PC-3 (cell line): ENCODE measurements at regions not wholly inside any gene's neighbourhood (a gene's known extent, or its start where the extent isn't known, plus 50 kb on each side); places are given as distances from the start of the nearest gene placed in this dataset.

Experiments used
- ATAC-seq: fragments of 200-7000 bp; cut with Tn5 transposase; 2 replicates; pipeline ENCODE4 v1.9.1; 2020; ENCODE audit warnings: mild to moderate bottlenecking, moderate library complexity
- BruUV-seq: library from RNA; stranded (reverse); fragments of 400-500 nt; replicated peaks from 2 replicates; lab custom pipeline; 2021; lab: Mats Ljungman, UMichigan
- CTCF ChIA-PET: fragments of 300-600 bp; sonication (Branson Sonifier 250); formaldehyde crosslinking; loops from one replicate; lab custom pipeline; 2022; ENCODE audit warnings: antibody characterized with exemption; lab: Charles Lee
- POLR2A ChIA-PET: fragments of 300-600 bp; sonication (Branson Sonifier 250); formaldehyde crosslinking; loops from one replicate; lab custom pipeline; 2022; ENCODE audit warnings: antibody characterized with exemption; ENCODE audit not compliant: unreplicated experiment; lab: Charles Lee
- DNase-seq: peaks from one replicate; pipeline ENCODE4 v3.0.0-alpha.2; 2015
- H2AFZ ChIP-seq: fragments of 300-600 bp; sonication (generic); 2 replicates; pipeline ENCODE4 v1.6.0; 2016; ENCODE audit warnings: antibody characterized with exemption, low read length
- H3F3A ChIP-seq: fragments of 300-600 bp; sonication (generic); one replicate; pipeline ENCODE4 v1.6.0; 2017; ENCODE audit warnings: antibody characterized with exemption, low read length, control low read depth, mild to moderate bottlenecking; ENCODE audit not compliant: unreplicated experiment
- H3K27ac ChIP-seq: fragments of 300-600 bp; sonication (generic); 2 replicates; pipeline ENCODE4 v1.5.1; 2016; ENCODE audit warnings: mild to moderate bottlenecking, low read length
- H3K27me3 ChIP-seq: fragments of 300-600 bp; sonication (generic); 2 replicates; pipeline ENCODE4 v1.6.1; 2016; ENCODE audit warnings: low read length, mixed read lengths
- H3K36me3 ChIP-seq: fragments of 300-600 bp; sonication (generic); 2 replicates; pipeline ENCODE4 v1.6.1; 2016; ENCODE audit warnings: low read depth, mixed run types, low read length, mixed read lengths
- H3K4me1 ChIP-seq: fragments of 300-600 bp; sonication (generic); 2 replicates; pipeline ENCODE4 v1.5.1; 2016; ENCODE audit warnings: low read length; ENCODE audit not compliant: insufficient read depth
- H3K4me2 ChIP-seq: fragments of 300-600 bp; sonication (generic); 2 replicates; pipeline ENCODE4 v1.6.0; 2016; ENCODE audit warnings: low read length
- H3K4me3 ChIP-seq: fragments of 300-600 bp; sonication (generic); 2 replicates; pipeline ENCODE4 v1.5.1; 2016; ENCODE audit warnings: mild to moderate bottlenecking, low read length, mixed read lengths
- H3K79me2 ChIP-seq: fragments of 300-600 bp; sonication (generic); 2 replicates; pipeline ENCODE4 v1.6.1; 2017; ENCODE audit warnings: low read length, mixed read lengths
- H3K9ac ChIP-seq: fragments of 300-600 bp; sonication (generic); 2 replicates; pipeline ENCODE4 v1.6.0; 2016; ENCODE audit warnings: mild to moderate bottlenecking, low read length
- H3K9me2 ChIP-seq: fragments of 300-600 bp; sonication (generic); replicated peaks from 2 replicates; pipeline ENCODE4 v1.6.1; 2016; ENCODE audit warnings: mixed run types, low read length, mixed read lengths
- H3K9me3 ChIP-seq: fragments of 300-600 bp; sonication (generic); 2 replicates; pipeline ENCODE4 v1.6.1; 2016; ENCODE audit warnings: low read length, mixed read lengths
- H4K20me1 ChIP-seq: fragments of 300-600 bp; sonication (generic); 2 replicates; pipeline ENCODE4 v1.6.1; 2016; ENCODE audit warnings: low read length, mixed read lengths
- EZH2 ChIP-seq: fragments of 300-600 bp; sonication (generic); IDR thresholded peaks from one replicate; pipeline ENCODE4 v1.6.1; 2017; ENCODE audit warnings: antibody characterized with exemption, mild to moderate bottlenecking, low read length; ENCODE audit not compliant: unreplicated experiment
- EZH2phosphoT487 ChIP-seq: fragments of 300-600 bp; sonication (generic); IDR thresholded peaks from 2 replicates; pipeline ENCODE4 v1.6.1; 2018; ENCODE audit warnings: mild to moderate bottlenecking, antibody characterized with exemption, low read length, borderline replicate concordance
- intact Hi-C: fragments of 100-400 bp; cut with micrococcal nuclease; formaldehyde crosslinking; loops from 2 replicates; pipeline ENCODE4 v1.9.0; 2023
- TF ChIP-seq, protein P1 (sequence below): fragments of 300-600 bp; sonication (generic); conservative IDR thresholded peaks from 2 replicates; pipeline ENCODE4 v1.5.1; 2017; ENCODE audit warnings: antibody characterized with exemption, low read depth, mild to moderate bottlenecking, low read length

- POLR2A ChIA-PET = no interaction called here
- no peak overlapping the region for H3K4me2 ChIP-seq
- no peaks in the 10 kb centered on the region for H3K27me3 ChIP-seq
- H3K4me3 ChIP-seq = no peak overlapping the region
- no peak overlapping the region for H3K27ac ChIP-seq
- DNase-seq = no peak
- H3K9me3 ChIP-seq = no peaks in the 10 kb centered on the region
- H3K4me1 ChIP-seq = no peaks in the 10 kb centered on the region
- no peaks in the 10 kb centered on the region for H3F3A ChIP-seq
- H3K79me2 ChIP-seq = no peaks in the 10 kb centered on the region
- no peak overlapping the region for H2AFZ ChIP-seq
- H4K20me1 ChIP-seq = no peaks in the 10 kb centered on the region
- H3K9me2 ChIP-seq = no peaks in the 10 kb centered on the region
- CTCF ChIA-PET = no interaction called here
- no peaks in the 10 kb centered on the region for H3K36me3 ChIP-seq
- TF ChIP-seq, protein P1, sequence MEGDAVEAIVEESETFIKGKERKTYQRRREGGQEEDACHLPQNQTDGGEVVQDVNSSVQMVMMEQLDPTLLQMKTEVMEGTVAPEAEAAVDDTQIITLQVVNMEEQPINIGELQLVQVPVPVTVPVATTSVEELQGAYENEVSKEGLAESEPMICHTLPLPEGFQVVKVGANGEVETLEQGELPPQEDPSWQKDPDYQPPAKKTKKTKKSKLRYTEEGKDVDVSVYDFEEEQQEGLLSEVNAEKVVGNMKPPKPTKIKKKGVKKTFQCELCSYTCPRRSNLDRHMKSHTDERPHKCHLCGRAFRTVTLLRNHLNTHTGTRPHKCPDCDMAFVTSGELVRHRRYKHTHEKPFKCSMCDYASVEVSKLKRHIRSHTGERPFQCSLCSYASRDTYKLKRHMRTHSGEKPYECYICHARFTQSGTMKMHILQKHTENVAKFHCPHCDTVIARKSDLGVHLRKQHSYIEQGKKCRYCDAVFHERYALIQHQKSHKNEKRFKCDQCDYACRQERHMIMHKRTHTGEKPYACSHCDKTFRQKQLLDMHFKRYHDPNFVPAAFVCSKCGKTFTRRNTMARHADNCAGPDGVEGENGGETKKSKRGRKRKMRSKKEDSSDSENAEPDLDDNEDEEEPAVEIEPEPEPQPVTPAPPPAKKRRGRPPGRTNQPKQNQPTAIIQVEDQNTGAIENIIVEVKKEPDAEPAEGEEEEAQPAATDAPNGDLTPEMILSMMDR = no peak
- TF ChIP-seq EZH2 = no peak
- no peak for TF ChIP-seq EZH2phosphoT487
- intact Hi-C loops = no loop called here
- H3K9ac ChIP-seq = no peak overlapping the region
- no TSS peak for BruUV-seq
- ATAC-seq = no peak
These were observed 881.2 kb upstream of the EPHA7 start for GRCh38 chr6:94300424-94301144.

- ATAC-seq (no peak), DNase-seq (no peak)
- H3K9ac ChIP-seq = no peak overlapping the region
- no peaks in the 10 kb centered on the region for H3K9me3 ChIP-seq
- CTCF ChIA-PET = no interaction called here
- no peaks in the 10 kb centered on the region for H4K20me1 ChIP-seq
- no peaks in the 10 kb centered on the region for H3K27me3 ChIP-seq
- no peaks in the 10 kb centered on the region for H3K9me2 ChIP-seq
- no peak overlapping the region for H2AFZ ChIP-seq
- H3K27ac ChIP-seq = no peak overlapping the region
- POLR2A ChIA-PET = no interaction called here
- H3K4me2 ChIP-seq = no peak overlapping the region
- no TSS peak for BruUV-seq
- no peaks in the 10 kb centered on the region for H3K4me1 ChIP-seq
- no peak overlapping the region for H3K4me3 ChIP-seq
- TF ChIP-seq EZH2phosphoT487 (no peak), EZH2 (no peak)
- TF ChIP-seq, protein P1 = no peak
- H3K36me3 ChIP-seq = no peaks in the 10 kb centered on the region
- intact Hi-C loops = no loop called here
- no peaks in the 10 kb centered on the region for H3F3A ChIP-seq
- H3K79me2 ChIP-seq = no peaks in the 10 kb centered on the region
These were observed 869.8 kb upstream of the EPHA7 start for GRCh38 chr6:94289131-94289530.

DNA sequence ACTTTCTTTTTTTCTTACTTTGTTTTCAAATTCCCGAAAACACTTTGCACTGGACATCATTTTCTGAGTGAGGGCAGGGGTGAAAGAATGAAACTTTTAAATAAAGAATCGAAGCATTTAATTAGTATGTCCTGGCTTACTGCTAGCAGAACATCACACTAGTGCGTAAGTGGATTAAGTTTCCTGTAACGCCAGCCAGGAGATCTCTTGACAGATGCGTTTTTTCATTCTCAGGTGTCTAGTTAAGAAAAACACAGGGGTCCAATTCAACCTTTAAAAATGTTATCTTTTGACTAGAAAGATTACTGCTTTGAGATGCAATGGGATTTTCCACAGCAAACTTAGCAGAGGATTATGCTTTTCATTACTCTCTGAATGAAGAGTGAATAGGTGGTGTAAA is 858.8 kb upstream of the EPHA7 start:
- H3K79me2 ChIP-seq = no peaks in the 10 kb centered on the region
- H3K36me3 ChIP-seq = no peaks in the 10 kb centered on the region
- DNase-seq (no peak), ATAC-seq (no peak)
- H3K4me1 ChIP-seq = no peaks in the 10 kb centered on the region
- H3K4me3 ChIP-seq = no peak overlapping the region
- intact Hi-C loops = no loop called here
- no peaks in the 10 kb centered on the region for H3K9me3 ChIP-seq
- BruUV-seq = no TSS peak
- no peak overlapping the region for H3K27ac ChIP-seq
- no peaks in the 10 kb centered on the region for H3K27me3 ChIP-seq
- H3K9ac ChIP-seq = no peak overlapping the region
- TF ChIP-seq EZH2 = no peak
- TF ChIP-seq, protein P1 = no peak
- TF ChIP-seq EZH2phosphoT487 = no peak
- ChIA-PET POLR2A (no interaction called here), CTCF (no interaction called here)
- no peak overlapping the region for H3K4me2 ChIP-seq
- H2AFZ ChIP-seq = no peak overlapping the region
- no peaks in the 10 kb centered on the region for H3F3A ChIP-seq
- no peaks in the 10 kb centered on the region for H3K9me2 ChIP-seq
- no peaks in the 10 kb centered on the region for H4K20me1 ChIP-seq
